ENCODE measurements at regions not wholly inside any gene's neighbourhood (a gene's known extent, or its start where the extent isn't known, plus 50 kb on each side); places are given as distances from the start of the nearest gene placed in this dataset.

DNA sequence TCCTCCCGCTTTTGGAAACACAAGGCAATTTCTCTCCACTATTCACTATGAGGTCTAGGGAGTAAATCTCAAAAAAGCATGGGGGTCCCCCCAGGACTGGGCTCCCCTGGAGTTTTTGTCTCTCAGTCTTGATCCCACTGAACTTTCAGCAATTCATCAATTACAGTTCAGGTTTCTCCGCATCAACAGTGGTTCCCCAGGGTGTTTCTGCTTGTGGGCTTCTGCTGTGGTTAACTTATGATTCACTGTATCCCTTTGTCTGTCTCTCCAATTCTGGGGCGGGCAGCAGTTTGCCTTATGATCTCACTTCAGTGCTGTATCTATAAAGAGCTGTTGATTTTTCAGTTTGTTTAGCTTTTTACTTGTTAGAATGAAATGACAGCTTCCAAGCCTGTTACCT, 142.6 kb upstream of the CDC14C start:
- no peaks in the 10 kb centered on the region for H4K20me1 ChIP-seq (replicated peaks in 1 of 2; ENCODE audit: control insufficient read depth in 1 of 2, insufficient read depth in 2 of 2, low read length in 2 of 2)
- H4K91ac ChIP-seq (replicated peaks; ENCODE audit: insufficient read length, low read length): no peak overlapping the region
- no peak overlapping the region for H3K4me2 ChIP-seq (ENCODE audit: insufficient read depth in 1 of 2, low read depth in 2 of 2, low read length in 2 of 2)
- no peak overlapping the region for H2BK12ac ChIP-seq (ENCODE audit: low read depth, low read length)
- H3K23me2 ChIP-seq (ENCODE audit: low read depth, low read length): no peaks in the 10 kb centered on the region
- H3K27ac ChIP-seq (ENCODE audit: low read depth, low read length): no peak overlapping the region
- TF ChIP-seq RBBP5 (IDR thresholded peaks at IDR 0.05; ENCODE audit: borderline replicate concordance, low read depth, low read length) (no peak), ATF3 (IDR thresholded peaks at IDR 0.05; ENCODE audit: insufficient read depth, low read depth, low read length) (no peak)
- 97% methylated on average over 3 of the region's 3 CpGs; no CpG with 5 or more reads in 1 of the 2 experiments for WGBS, 2 experiments (ENCODE audit: extremely low coverage in 1 of 2, insufficient coverage in 1 of 2, insufficient read length in 1 of 2, insufficient replicate concordance in 2 of 2, low coverage in 1 of 2, low lambda C conversion rate in 2 of 2, missing lambda C conversion rate in 1 of 2)
- no peak overlapping the region for H2BK5ac ChIP-seq (ENCODE audit: low read depth, low read length)
- H3K9ac ChIP-seq (replicated peaks in 1 of 4; ENCODE audit: extremely low read depth in 1 of 4, low read depth in 3 of 4, low read length in 3 of 4): no peak overlapping the region
- H3K4me3 ChIP-seq (ENCODE audit: extremely low read depth in 1 of 4, insufficient read depth in 2 of 4, low read depth in 3 of 4, low read length in 4 of 4): no peak overlapping the region
- no peak overlapping the region for H3K14ac ChIP-seq (ENCODE audit: insufficient read length)
- H4K8ac ChIP-seq (ENCODE audit: extremely low read depth, insufficient read depth, low read length): no peak overlapping the region
- POLR2A ChIA-PET (ENCODE audit: partially characterized antibody): no interaction called here
- FAIRE-seq (no peak), DNase-seq (ENCODE audit: low read depth in 1 of 2, low spot score in 2 of 2) (no peak)
- H2BK120ac ChIP-seq (replicated peaks; ENCODE audit: low read depth, low read length): no peak overlapping the region
- H3K79me1 ChIP-seq (ENCODE audit: low read depth, low read length): no peaks in the 10 kb centered on the region
- no peak overlapping the region for H3K4ac ChIP-seq (replicated peaks; ENCODE audit: insufficient read length, low read depth, low read length)
- no peaks in the 10 kb centered on the region for H3K79me2 ChIP-seq (ENCODE audit: control insufficient read depth in 1 of 2, insufficient read depth in 2 of 2, low read length in 2 of 2)
- H2AFZ ChIP-seq (ENCODE audit: low read length): no peak overlapping the region
- H3K4me1 ChIP-seq (replicated peaks in 1 of 4; ENCODE audit: control insufficient read depth in 3 of 4, insufficient read depth in 4 of 4, low read length in 3 of 4): no peaks in the 10 kb centered on the region
- no peak overlapping the region for H4K5ac ChIP-seq (ENCODE audit: insufficient read length, low read depth, low read length)
- no peak overlapping the region for H2BK15ac ChIP-seq (ENCODE audit: low read length)
- H3K27me3 ChIP-seq (replicated peaks in 1 of 4; ENCODE audit: control insufficient read depth in 3 of 4, extremely low read depth in 1 of 4, insufficient read depth in 3 of 4, low read length in 3 of 4): no peaks in the 10 kb centered on the region
- no peak overlapping the region for H2BK20ac ChIP-seq (ENCODE audit: low read length)
- H2AK5ac ChIP-seq (ENCODE audit: low read depth, low read length): no peak overlapping the region
- no peak overlapping the region for H3K56ac ChIP-seq (replicated peaks; ENCODE audit: insufficient read length, low read depth, low read length)
- H3K23ac ChIP-seq (ENCODE audit: insufficient read length): no peak overlapping the region
- 0 out of 4 replicates have a peak, but pooled peaks cover 0 to 11% of the 10 kb centered on the region in 2 experiments for H3K9me3 ChIP-seq (ENCODE audit: insufficient read depth in 2 of 2, low read depth in 1 of 2, low read length in 1 of 2)
- H3K36me3 ChIP-seq (ENCODE audit: control insufficient read depth in 2 of 4, insufficient read depth in 4 of 4, low read length in 3 of 4): no peaks in the 10 kb centered on the region
- H3K18ac ChIP-seq (ENCODE audit: extremely low read depth, low read length): no peak overlapping the region
- CTCF ChIA-PET (ENCODE audit: partially characterized antibody): no interaction called here
